ENCODE measurements at regions not wholly inside any gene's neighbourhood (a gene's known extent, or its start where the extent isn't known, plus 50 kb on each side); places are given as distances from the start of the nearest gene placed in this dataset.

DNA sequence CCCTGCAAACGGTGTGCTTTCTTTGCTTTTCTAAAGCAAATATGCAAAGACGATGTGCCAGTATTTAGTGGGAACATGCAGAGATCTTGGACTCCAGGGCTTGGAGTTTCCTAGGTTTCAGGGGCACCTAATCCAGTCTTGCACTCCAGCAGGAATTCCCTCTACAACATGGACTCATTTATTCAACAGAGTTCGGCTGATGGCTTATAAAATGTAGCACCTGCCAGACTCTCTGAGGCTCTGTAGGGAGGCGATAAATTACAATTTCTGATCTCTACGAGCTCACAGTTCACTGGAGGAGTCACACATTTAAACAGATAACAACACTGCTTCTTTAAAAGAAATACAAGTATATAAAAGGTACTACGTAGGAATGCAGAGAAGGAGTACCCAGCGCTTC, 143.7 kb downstream of the FGF9 start:
- H3K27me3 Mint-ChIP-seq, result peaks cover 10% of the 10 kb centered on the region
- no peaks in the 10 kb centered on the region for H3K79me2 ChIP-seq (ENCODE audit: control insufficient read depth, insufficient read depth, low read length)
- H3K4me3 ChIP-seq (ENCODE audit: control extremely low read depth in 1 of 5, extremely low read depth in 1 of 5, insufficient read depth in 1 of 5, low read depth in 2 of 5, low read length in 4 of 5), result no peak overlapping the region
- WGBS (ENCODE audit: insufficient coverage), result 90% methylated on average over 3 of the region's 7 CpGs
- H4K20me1 ChIP-seq (ENCODE audit: control insufficient read depth, insufficient read depth, low read length, poor library complexity, severe bottlenecking), result no peaks in the 10 kb centered on the region
- H3K4me1 ChIP-seq (ENCODE audit: control insufficient read depth in 2 of 2, insufficient read depth in 2 of 2, low read length in 2 of 2), result no peaks in the 10 kb centered on the region
- intact Hi-C loops (cut with micrococcal nuclease), result no loop called here
- no peaks in the 10 kb centered on the region for H3K36me3 ChIP-seq (replicated peaks in 1 of 2; ENCODE audit: control extremely low read depth in 1 of 2, control insufficient read depth in 1 of 2, extremely low read depth in 1 of 2, insufficient read depth in 2 of 2, low read length in 1 of 2)
- H3K27ac Mint-ChIP-seq, result no peak overlapping the region
- ATAC-seq (ENCODE audit: low read depth) (no peak), DNase-seq (no peak)
- H3K27ac ChIP-seq (ENCODE audit: low read length in 2 of 2), result no peak overlapping the region
- no peaks in the 10 kb centered on the region for H3K27me3 ChIP-seq (replicated peaks in 1 of 4; ENCODE audit: control extremely low read depth in 1 of 4, control insufficient read depth in 3 of 4, insufficient read depth in 4 of 4, low read length in 3 of 4)
- ChIA-PET POLR2A (no interaction called here), CTCF (no interaction called here)
- H3K9me3 ChIP-seq (ENCODE audit: control extremely low read depth in 1 of 3, control insufficient read depth in 2 of 3, insufficient read depth in 1 of 3, low read length in 2 of 3), result peaks cover 0 to 27% (median 0%) of the 10 kb centered on the region in 3 donors
- H3K9me3 Mint-ChIP-seq (ENCODE audit: insufficient read depth), result peaks cover 2% of the 10 kb centered on the region
- H3K4me3 Mint-ChIP-seq, result no peak overlapping the region
- H2AFZ ChIP-seq (ENCODE audit: insufficient read depth, low read depth, low read length, poor library complexity, severe bottlenecking), result no peak overlapping the region
- no peak overlapping the region for H3K4me2 ChIP-seq (replicated peaks; ENCODE audit: low read depth, low read length, poor library complexity, severe bottlenecking)
- no peaks in the 10 kb centered on the region for H3K4me1 Mint-ChIP-seq
- no peak overlapping the region for H3K9ac ChIP-seq (ENCODE audit: low read length)
- TF ChIP-seq, protein P1, sequence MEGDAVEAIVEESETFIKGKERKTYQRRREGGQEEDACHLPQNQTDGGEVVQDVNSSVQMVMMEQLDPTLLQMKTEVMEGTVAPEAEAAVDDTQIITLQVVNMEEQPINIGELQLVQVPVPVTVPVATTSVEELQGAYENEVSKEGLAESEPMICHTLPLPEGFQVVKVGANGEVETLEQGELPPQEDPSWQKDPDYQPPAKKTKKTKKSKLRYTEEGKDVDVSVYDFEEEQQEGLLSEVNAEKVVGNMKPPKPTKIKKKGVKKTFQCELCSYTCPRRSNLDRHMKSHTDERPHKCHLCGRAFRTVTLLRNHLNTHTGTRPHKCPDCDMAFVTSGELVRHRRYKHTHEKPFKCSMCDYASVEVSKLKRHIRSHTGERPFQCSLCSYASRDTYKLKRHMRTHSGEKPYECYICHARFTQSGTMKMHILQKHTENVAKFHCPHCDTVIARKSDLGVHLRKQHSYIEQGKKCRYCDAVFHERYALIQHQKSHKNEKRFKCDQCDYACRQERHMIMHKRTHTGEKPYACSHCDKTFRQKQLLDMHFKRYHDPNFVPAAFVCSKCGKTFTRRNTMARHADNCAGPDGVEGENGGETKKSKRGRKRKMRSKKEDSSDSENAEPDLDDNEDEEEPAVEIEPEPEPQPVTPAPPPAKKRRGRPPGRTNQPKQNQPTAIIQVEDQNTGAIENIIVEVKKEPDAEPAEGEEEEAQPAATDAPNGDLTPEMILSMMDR (IDR thresholded peaks at IDR 0.05), result no peak
- no peak for TF ChIP-seq EZH2 (IDR thresholded peaks at IDR 0.05; ENCODE audit: borderline replicate concordance, insufficient read depth, low read depth, low read length, poor library complexity, severe bottlenecking)

DNA sequence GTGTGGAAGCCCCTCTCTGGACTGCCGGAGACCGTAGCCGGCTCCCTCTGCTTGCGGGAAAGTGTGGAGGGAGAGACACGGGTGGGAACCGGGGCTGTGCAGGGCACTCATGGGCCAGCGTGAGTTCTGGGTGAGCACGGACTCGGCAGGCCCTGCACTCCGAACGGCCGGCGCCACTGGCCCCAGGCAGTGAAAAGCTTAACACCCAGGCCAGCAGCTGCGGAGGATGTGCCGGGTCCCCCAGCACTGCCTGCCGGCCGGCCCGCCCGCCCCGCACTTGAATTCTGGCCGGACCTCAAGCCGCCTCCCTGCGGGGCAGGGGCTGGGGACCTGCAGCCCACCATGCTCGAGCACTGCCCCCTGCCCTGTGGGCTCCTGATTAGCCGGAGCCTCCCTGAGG, 147.0 kb downstream of the FGF9 start:
- H3K4me3 ChIP-seq (ENCODE audit: control extremely low read depth in 1 of 5, extremely low read depth in 1 of 5, insufficient read depth in 1 of 5, low read depth in 2 of 5, low read length in 4 of 5), result no peak overlapping the region
- H3K9ac ChIP-seq (ENCODE audit: low read length), result no peak overlapping the region
- TF ChIP-seq, protein P1 (IDR thresholded peaks at IDR 0.05), result no peak
- TF ChIP-seq EZH2 (IDR thresholded peaks at IDR 0.05; ENCODE audit: borderline replicate concordance, insufficient read depth, low read depth, low read length, poor library complexity, severe bottlenecking), result no peak
- H2AFZ ChIP-seq (ENCODE audit: insufficient read depth, low read depth, low read length, poor library complexity, severe bottlenecking), result no peak overlapping the region
- intact Hi-C loops (cut with micrococcal nuclease), result no loop called here
- Mint-ChIP-seq H3K4me1 (no peaks in the 10 kb centered on the region), H3K4me3 (no peak overlapping the region), H3K9me3 (ENCODE audit: insufficient read depth) (peaks cover 2% of the 10 kb centered on the region), H3K27ac (no peak overlapping the region), H3K27me3 (no peaks in the 10 kb centered on the region)
- no peaks in the 10 kb centered on the region for H4K20me1 ChIP-seq (ENCODE audit: control insufficient read depth, insufficient read depth, low read length, poor library complexity, severe bottlenecking)
- H3K36me3 ChIP-seq (replicated peaks in 1 of 2; ENCODE audit: control extremely low read depth in 1 of 2, control insufficient read depth in 1 of 2, extremely low read depth in 1 of 2, insufficient read depth in 2 of 2, low read length in 1 of 2), result no peaks in the 10 kb centered on the region
- ChIA-PET CTCF (no interaction called here), POLR2A (no interaction called here)
- H3K27me3 ChIP-seq (replicated peaks in 1 of 4; ENCODE audit: control extremely low read depth in 1 of 4, control insufficient read depth in 3 of 4, insufficient read depth in 4 of 4, low read length in 3 of 4), result no peaks in the 10 kb centered on the region
- no peak overlapping the region for H3K4me2 ChIP-seq (replicated peaks; ENCODE audit: low read depth, low read length, poor library complexity, severe bottlenecking)
- DNase-seq (no peak), ATAC-seq (ENCODE audit: low read depth) (no peak)
- no peak overlapping the region for H3K27ac ChIP-seq (ENCODE audit: low read length in 2 of 2)
- no peaks in the 10 kb centered on the region for H3K4me1 ChIP-seq (ENCODE audit: control insufficient read depth in 2 of 2, insufficient read depth in 2 of 2, low read length in 2 of 2)
- peaks cover 0 to 19% (median 0%) of the 10 kb centered on the region in 3 donors for H3K9me3 ChIP-seq (ENCODE audit: control extremely low read depth in 1 of 3, control insufficient read depth in 2 of 3, insufficient read depth in 1 of 3, low read length in 2 of 3)
- H3K79me2 ChIP-seq (ENCODE audit: control insufficient read depth, insufficient read depth, low read length), result no peaks in the 10 kb centered on the region
- WGBS (ENCODE audit: insufficient coverage), result 98% methylated on average over 25 of the region's 25 CpGs

All from B cell (primary cell).